Natural killer cell (primary cell): ENCODE measurements at regions not wholly inside any gene's neighbourhood (a gene's known extent, or its start where the extent isn't known, plus 50 kb on each side); places are given as distances from the start of the nearest gene placed in this dataset.

Experiments used
- ATAC-seq, 3 donors: fragments of 150-1000 bp in 2 of 3; fragments of 200-7000 bp in 1 of 3; cut with Tn5 transposase; 1 replicate in 1 of 3; 2 replicates in 2 of 3; pipeline ENCODE4 v1.10.0; 2021; ENCODE audit warnings: mild to moderate bottlenecking in 2 of 3, moderate library complexity in 2 of 3
- DNase-seq, 2 donors: peaks; one replicate each; pipeline versions ENCODE4 v3.0.0 to v3.0.0-alpha.2; 2013 to 2021; ENCODE audit warnings: mixed read lengths in 1 of 2
- H3K27ac ChIP-seq: one replicate; pipeline ENCODE4 v1.5.1; 2013; ENCODE audit warnings: mild to moderate bottlenecking, low read length
- H3K27me3 ChIP-seq: one replicate; pipeline ENCODE4 v1.6.1; 2013; ENCODE audit warnings: low read length; ENCODE audit not compliant: control insufficient read depth, insufficient read depth
- H3K36me3 ChIP-seq: one replicate; pipeline ENCODE4 v1.6.1; 2013; ENCODE audit warnings: low read length; ENCODE audit not compliant: control insufficient read depth, insufficient read depth
- H3K4me1 ChIP-seq: one replicate; pipeline ENCODE4 v1.6.1; 2013; ENCODE audit warnings: low read length; ENCODE audit not compliant: control insufficient read depth, insufficient read depth
- H3K4me3 ChIP-seq: one replicate; pipeline ENCODE4 v1.5.1; 2013; ENCODE audit warnings: low read length
- H3K9me3 ChIP-seq: one replicate; pipeline ENCODE4 v1.6.1; 2013; ENCODE audit warnings: low read length; ENCODE audit not compliant: control insufficient read depth, insufficient read depth
- H3K27ac Mint-ChIP-seq, 2 donors: one replicate each; pipeline ENCODE4 v1.8.0; 2022; ENCODE audit warnings: mild to moderate bottlenecking in 2 of 2, mixed read lengths in 2 of 2, moderate library complexity in 1 of 2
- H3K27me3 Mint-ChIP-seq, 2 donors: one replicate each; pipeline ENCODE4 v1.8.0; 2022; ENCODE audit warnings: low read depth in 2 of 2, mixed read lengths in 2 of 2
- H3K36me3 Mint-ChIP-seq: one replicate; pipeline ENCODE4 v1.8.0; 2022; ENCODE audit warnings: mixed read lengths
- H3K4me1 Mint-ChIP-seq, 2 donors: one replicate each; pipeline ENCODE4 v1.8.0; 2022; ENCODE audit warnings: mixed read lengths in 2 of 2
- H3K4me3 Mint-ChIP-seq: one replicate; pipeline ENCODE4 v1.8.0; 2022; ENCODE audit warnings: mild to moderate bottlenecking, moderate library complexity, mixed read lengths
- H3K9me3 Mint-ChIP-seq, 2 donors: one replicate each; pipeline ENCODE4 v1.8.0; 2022; ENCODE audit warnings: mixed read lengths in 2 of 2
- CTCF ChIP-seq: fragments of 200-600 bp; IDR thresholded peaks from one replicate; pipeline ENCODE4 v1.8.0; 2022; ENCODE audit warnings: antibody characterized with exemption
- WGBS: methylation state at CpG from one replicate; pipeline ENCODE4 v1.1.7; 2013; ENCODE audit warnings: missing lambda C conversion rate; ENCODE audit not compliant: insufficient coverage; 5-methylcytosine and 5-hydroxymethylcytosine counted together
- intact Hi-C: fragments of 100-400 bp; cut with micrococcal nuclease; formaldehyde crosslinking; loops from one replicate; pipeline ENCODE4 v1.14.2; 2022

- H3K27me3 Mint-ChIP-seq = no peaks in the 10 kb centered on the region
- H3K4me1 Mint-ChIP-seq = no peaks in the 10 kb centered on the region
- H3K36me3 Mint-ChIP-seq = no peaks in the 10 kb centered on the region
- no peak overlapping the region for H3K4me3 ChIP-seq
- intact Hi-C loops = no loop called here
- H3K9me3 Mint-ChIP-seq = no peaks in the 10 kb centered on the region
- H3K27ac ChIP-seq = no peak overlapping the region
- H3K9me3 ChIP-seq = no peaks in the 10 kb centered on the region
- no peak overlapping the region for H3K27ac Mint-ChIP-seq
- TF ChIP-seq CTCF = no peak
- H3K27me3 ChIP-seq = no peaks in the 10 kb centered on the region
- 76% methylated on average over 15 of the region's 17 CpGs for WGBS
- DNase-seq = no peak
- no peak for ATAC-seq
- H3K4me1 ChIP-seq = no peaks in the 10 kb centered on the region
- H3K4me3 Mint-ChIP-seq = no peak overlapping the region
- no peaks in the 10 kb centered on the region for H3K36me3 ChIP-seq
These were observed 75.7 kb upstream of the RAB6C start for GRCh38 chr2:129903586-129904425.

GRCh38 chr2:129904532-129905446, 74.7 kb upstream of the RAB6C start:
- Mint-ChIP-seq H3K27me3 (no peaks in the 10 kb centered on the region), H3K4me1 (no peaks in the 10 kb centered on the region), H3K9me3 (no peaks in the 10 kb centered on the region), H3K36me3 (no peaks in the 10 kb centered on the region), H3K27ac (no peak overlapping the region), H3K4me3 (no peak overlapping the region)
- ATAC-seq (no peak), DNase-seq (no peak)
- intact Hi-C loops = no loop called here
- Histone ChIP-seq H3K4me1 (no peaks in the 10 kb centered on the region), H3K9me3 (no peaks in the 10 kb centered on the region), H3K4me3 (no peak overlapping the region), H3K27me3 (no peaks in the 10 kb centered on the region), H3K36me3 (no peaks in the 10 kb centered on the region), H3K27ac (no peak overlapping the region)
- no peak for TF ChIP-seq CTCF
- 82% methylated on average over 20 of the region's 20 CpGs for WGBS

GRCh38 chr2:129905664-129906081, 73.8 kb upstream of the RAB6C start:
- TF ChIP-seq CTCF = no peak
- Mint-ChIP-seq H3K36me3 (no peaks in the 10 kb centered on the region), H3K4me3 (no peak overlapping the region), H3K9me3 (no peaks in the 10 kb centered on the region), H3K4me1 (no peaks in the 10 kb centered on the region), H3K27ac (peak overlapping the region in 1 of 2 donors; percentile 52), H3K27me3 (no peaks in the 10 kb centered on the region)
- DNase-seq = no peak
- Histone ChIP-seq H3K27ac (no peak overlapping the region), H3K9me3 (no peaks in the 10 kb centered on the region), H3K4me1 (no peaks in the 10 kb centered on the region), H3K27me3 (no peaks in the 10 kb centered on the region), H3K36me3 (no peaks in the 10 kb centered on the region), H3K4me3 (no peak overlapping the region)
- intact Hi-C loops = no loop called here
- no peak for ATAC-seq
- 84% methylated on average over 2 of the region's 2 CpGs for WGBS
